H1 (cell line): ENCODE measurements at regions not wholly inside any gene's neighbourhood (a gene's known extent, or its start where the extent isn't known, plus 50 kb on each side); places are given as distances from the start of the nearest gene placed in this dataset.

Experiments used
- CTCF ChIA-PET: fragments of 300-600 bp; sonication (Branson Sonifier 250); formaldehyde crosslinking; loops from one replicate; lab custom pipeline; 2021; ENCODE audit not compliant: partially characterized antibody; lab: Charles Lee
- POLR2A ChIA-PET: fragments of 300-600 bp; sonication (Branson Sonifier 250); formaldehyde crosslinking; loops from one replicate; lab custom pipeline; 2021; ENCODE audit warnings: inconsistent platforms; ENCODE audit not compliant: partially characterized antibody; lab: Charles Lee
- DNase-seq, 2 experiments: peaks; one replicate each; pipeline versions ENCODE4 v3.0.0 to v3.0.0-alpha.2; 2010 to 2022; ENCODE audit warnings: low spot score in 2 of 2, low read depth in 1 of 2, mixed read lengths in 1 of 2
- FAIRE-seq: peaks from 2 replicates; lab custom pipeline; 2011; peaks lifted over from hg19 to GRCh38; lab: Jason Lieb, UNC
- H2AFZ ChIP-seq: 2 replicates; pipeline ENCODE4 v1.8.1; 2012; ENCODE audit warnings: low read length, inconsistent platforms
- H2AK5ac ChIP-seq: 2 replicates; pipeline ENCODE4 v1.6.1; 2013; ENCODE audit warnings: low read depth, low read length
- H2BK120ac ChIP-seq: replicated peaks from 2 replicates; pipeline ENCODE3; 2013; ENCODE audit warnings: low read depth, low read length, inconsistent platforms
- H2BK12ac ChIP-seq: 2 replicates; pipeline ENCODE4 v1.6.1; 2013; ENCODE audit warnings: low read depth, low read length
- H2BK15ac ChIP-seq: 2 replicates; pipeline ENCODE4 v1.6.1; 2013; ENCODE audit warnings: low read length
- H2BK20ac ChIP-seq: 2 replicates; pipeline ENCODE4 v1.6.1; 2013; ENCODE audit warnings: low read length
- H2BK5ac ChIP-seq: 2 replicates; pipeline ENCODE4 v1.6.1; 2013; ENCODE audit warnings: low read depth, low read length
- H3K14ac ChIP-seq: 2 replicates; pipeline ENCODE4 v1.6.1; 2013; ENCODE audit warnings: inconsistent platforms; ENCODE audit not compliant: insufficient read length
- H3K18ac ChIP-seq: 2 replicates; pipeline ENCODE4 v1.6.1; 2013; ENCODE audit warnings: low read length; ENCODE audit errors: extremely low read depth
- H3K23ac ChIP-seq: 2 replicates; pipeline ENCODE4 v1.6.1; 2013; ENCODE audit warnings: inconsistent platforms; ENCODE audit not compliant: insufficient read length
- H3K23me2 ChIP-seq: 2 replicates; pipeline ENCODE4 v1.6.1; 2013; ENCODE audit warnings: low read depth, low read length
- H3K27ac ChIP-seq: 2 replicates; pipeline ENCODE4 v1.6.1; 2011; ENCODE audit warnings: low read depth, low read length, inconsistent platforms
- H3K27me3 ChIP-seq, 4 experiments: replicated peaks in 1 of 4; 1 replicate in 1 of 4; 2 replicates in 3 of 4; pipeline versions ENCODE4 v1.6.1 to v1.8.1; 2011 to 2013; ENCODE audit warnings: low read length in 3 of 4, mild to moderate bottlenecking in 3 of 4, inconsistent platforms in 2 of 4, mixed read lengths in 2 of 4, moderate library complexity in 1 of 4; ENCODE audit not compliant: control insufficient read depth in 3 of 4, insufficient read depth in 3 of 4; ENCODE audit errors: extremely low read depth in 1 of 4
- H3K36me3 ChIP-seq, 4 experiments: 2 replicates each; pipeline versions ENCODE4 v1.6.1 to v1.8.1; 2011 to 2013; ENCODE audit warnings: mild to moderate bottlenecking in 4 of 4, low read length in 3 of 4, moderate library complexity in 2 of 4, control low read depth in 1 of 4, inconsistent platforms in 1 of 4; ENCODE audit not compliant: insufficient read depth in 4 of 4, control insufficient read depth in 2 of 4
- H3K4ac ChIP-seq: replicated peaks from 2 replicates; pipeline ENCODE3; 2013; ENCODE audit warnings: low read length, low read depth, mixed read lengths, inconsistent platforms; ENCODE audit not compliant: insufficient read length
- H3K4me1 ChIP-seq, 4 experiments: replicated peaks in 1 of 4; 1 replicate in 1 of 4; 2 replicates in 3 of 4; pipeline versions ENCODE4 v1.6.1 to v1.8.1; 2011 to 2013; ENCODE audit warnings: low read length in 3 of 4, inconsistent platforms in 2 of 4, mixed read lengths in 1 of 4; ENCODE audit not compliant: insufficient read depth in 4 of 4, control insufficient read depth in 3 of 4
- H3K4me2 ChIP-seq, 2 experiments: 2 replicates each; pipeline versions ENCODE4 v1.6.1 to v1.8.1; 2011 to 2013; ENCODE audit warnings: low read depth in 2 of 2, low read length in 2 of 2, control low read depth in 1 of 2, inconsistent platforms in 1 of 2, mild to moderate bottlenecking in 1 of 2; ENCODE audit not compliant: insufficient read depth in 1 of 2
- H3K4me3 ChIP-seq, 4 experiments: fragments of 200-600, 300-600 bp in 1 of 4; sonication (generic), shearing (Covaris generic), sonication (Bioruptor Twin) in 1 of 4; 2 replicates each; pipeline versions ENCODE4 v1.5.1 to v1.8.1; 2011 to 2016; ENCODE audit warnings: low read length in 4 of 4, low read depth in 3 of 4, control low read depth in 2 of 4, inconsistent platforms in 2 of 4, mild to moderate bottlenecking in 2 of 4, mixed read lengths in 1 of 4, moderate library complexity in 1 of 4; ENCODE audit not compliant: insufficient read depth in 2 of 4; ENCODE audit errors: extremely low read depth in 1 of 4
- H3K56ac ChIP-seq: replicated peaks from 2 replicates; pipeline ENCODE3; 2013; ENCODE audit warnings: low read depth, mild to moderate bottlenecking, mixed read lengths, low read length, inconsistent platforms; ENCODE audit not compliant: insufficient read length
- H3K79me1 ChIP-seq: 2 replicates; pipeline ENCODE4 v1.6.1; 2013; ENCODE audit warnings: low read depth, low read length, control low read depth
- H3K79me2 ChIP-seq, 2 experiments: 2 replicates each; pipeline versions ENCODE4 v1.6.1 to v1.8.1; 2012 to 2013; ENCODE audit warnings: low read length in 2 of 2, mild to moderate bottlenecking in 2 of 2, inconsistent platforms in 1 of 2; ENCODE audit not compliant: insufficient read depth in 2 of 2, control insufficient read depth in 1 of 2
- H3K9ac ChIP-seq, 4 experiments: replicated peaks in 1 of 4; 1 replicate in 1 of 4; 2 replicates in 3 of 4; pipeline versions ENCODE4 v1.6.1 to v1.8.1; 2011 to 2013; ENCODE audit warnings: low read depth in 3 of 4, low read length in 3 of 4, control low read depth in 2 of 4, mild to moderate bottlenecking in 2 of 4, moderate library complexity in 2 of 4, inconsistent platforms in 1 of 4; ENCODE audit errors: extremely low read depth in 1 of 4
- H3K9me3 ChIP-seq, 2 experiments: 2 replicates each; pipeline versions ENCODE4 v1.6.1 to v1.8.1; 2012 to 2013; ENCODE audit warnings: mild to moderate bottlenecking in 2 of 2, moderate library complexity in 2 of 2, control low read depth in 1 of 2, inconsistent platforms in 1 of 2, low read depth in 1 of 2, low read length in 1 of 2, mixed read lengths in 1 of 2; ENCODE audit not compliant: insufficient read depth in 2 of 2
- H4K20me1 ChIP-seq, 2 experiments: replicated peaks in 1 of 2; 2 replicates each; pipeline versions ENCODE3 to v1.8.1; 2011 to 2013; ENCODE audit warnings: inconsistent platforms in 2 of 2, low read length in 2 of 2, mild to moderate bottlenecking in 1 of 2; ENCODE audit not compliant: insufficient read depth in 2 of 2, control insufficient read depth in 1 of 2
- H4K5ac ChIP-seq: 2 replicates; pipeline ENCODE4 v1.6.1; 2013; ENCODE audit warnings: low read length, low read depth, mixed read lengths, inconsistent platforms; ENCODE audit not compliant: insufficient read length
- H4K8ac ChIP-seq: 2 replicates; pipeline ENCODE4 v1.8.0; 2013; ENCODE audit warnings: mild to moderate bottlenecking, moderate library complexity, low read length, inconsistent platforms; ENCODE audit not compliant: insufficient read depth; ENCODE audit errors: extremely low read depth
- H4K91ac ChIP-seq: replicated peaks from 2 replicates; pipeline ENCODE3; 2013; ENCODE audit warnings: low read length, mixed read lengths, inconsistent platforms; ENCODE audit not compliant: insufficient read length
- ASH2L ChIP-seq: fragments of 200-600, 300-600 bp; sonication (generic); IDR thresholded peaks from one replicate; pipeline ENCODE4 v1.7.1; 2017; ENCODE audit warnings: low read length
- CHD1 ChIP-seq: IDR thresholded peaks from 2 replicates; pipeline ENCODE4 v1.6.1; 2012; ENCODE audit warnings: low read depth, low read length, improper control_type of control experiment
- EP300 ChIP-seq, 2 experiments: IDR thresholded peaks; 1 replicate in 1 of 2; 2 replicates in 1 of 2; pipeline ENCODE4 v1.6.1; 2011 to 2012; ENCODE audit warnings: low read depth in 2 of 2, low read length in 2 of 2, mild to moderate bottlenecking in 2 of 2, borderline replicate concordance in 1 of 2, inconsistent platforms in 1 of 2, moderate library complexity in 1 of 2
- NRF1 ChIP-seq: IDR thresholded peaks from 2 replicates; pipeline ENCODE4 v1.6.1; 2011; ENCODE audit warnings: mild to moderate bottlenecking, low read depth, low read length, improper control_type of control experiment
- POLR2A ChIP-seq, 2 experiments: IDR thresholded peaks; 1 replicate in 1 of 2; 2 replicates in 1 of 2; pipeline ENCODE4 v1.6.1; 2011; ENCODE audit warnings: low read depth in 2 of 2, low read length in 2 of 2, mild to moderate bottlenecking in 2 of 2; ENCODE audit errors: control extremely low read depth in 1 of 2
- TBP ChIP-seq: IDR thresholded peaks from 2 replicates; pipeline ENCODE4 v1.6.1; 2011; ENCODE audit warnings: low read depth, low read length, improper control_type of control experiment

DNA sequence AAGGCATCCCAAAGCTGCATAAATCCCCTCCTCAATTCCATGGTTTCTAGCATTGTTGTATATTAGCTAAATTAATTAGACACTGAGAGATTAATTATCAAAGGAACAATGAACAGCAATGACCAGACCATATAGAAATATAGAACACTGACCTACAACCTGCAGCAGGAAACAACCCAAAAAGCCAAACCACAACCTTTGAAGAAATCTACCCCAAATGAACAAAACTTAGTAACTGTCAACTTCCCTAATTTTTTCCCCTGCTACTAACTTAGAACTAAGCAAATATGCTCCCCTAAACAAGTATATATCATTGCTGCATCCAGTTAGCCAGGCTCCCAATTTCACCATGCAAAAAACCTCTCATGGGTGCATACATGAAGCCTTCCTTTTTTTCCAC is 268.0 kb upstream of the ANO3 start:
- H3K56ac ChIP-seq = no peak overlapping the region
- H3K4me1 ChIP-seq = no peaks in the 10 kb centered on the region
- no peaks in the 10 kb centered on the region for H3K79me1 ChIP-seq
- H3K79me2 ChIP-seq = no peaks in the 10 kb centered on the region
- no peak overlapping the region for H3K4me3 ChIP-seq
- no peak overlapping the region for H3K23ac ChIP-seq
- no peak for TF ChIP-seq ASH2L
- TF ChIP-seq POLR2A (IDR thresholded peaks at IDR 0.05; ENCODE audit: control extremely low read depth in 1 of 2, low read depth in 2 of 2, low read length in 2 of 2) = no peak
- TF ChIP-seq EP300 (IDR thresholded peaks at IDR 0.05; ENCODE audit: borderline replicate concordance in 1 of 2, low read depth in 2 of 2, low read length in 2 of 2) = no peak
- TF ChIP-seq CHD1 = no peak
- TF ChIP-seq NRF1 = no peak
- TF ChIP-seq TBP = no peak
- no peak overlapping the region for H4K8ac ChIP-seq
- H4K20me1 ChIP-seq = no peaks in the 10 kb centered on the region
- H4K5ac ChIP-seq = no peak overlapping the region
- no peaks in the 10 kb centered on the region for H3K36me3 ChIP-seq
- DNase-seq = no peak
- H2AK5ac ChIP-seq = no peak overlapping the region
- H3K27me3 ChIP-seq = no peaks in the 10 kb centered on the region
- no peak overlapping the region for H4K91ac ChIP-seq
- no peak overlapping the region for H3K14ac ChIP-seq
- no peak overlapping the region for H2BK20ac ChIP-seq
- H3K4ac ChIP-seq = no peak overlapping the region
- no peaks in the 10 kb centered on the region for H3K23me2 ChIP-seq
- H3K9me3 ChIP-seq = no peaks in the 10 kb centered on the region
- no peak overlapping the region for H3K18ac ChIP-seq
- ChIA-PET CTCF (interaction anchor here (0.5 to 0.7 kb wide), 2 partner anchors 11 to 628 kb away, joined by 3 read pairs; no protein-coding TSS in a partner anchor), POLR2A (no interaction called here)
- H2BK120ac ChIP-seq = no peak overlapping the region
- no peak overlapping the region for H3K9ac ChIP-seq
- no peak for FAIRE-seq
- no peak overlapping the region for H2BK5ac ChIP-seq
- no peak overlapping the region for H3K27ac ChIP-seq
- H2BK12ac ChIP-seq = no peak overlapping the region
- no peak overlapping the region for H2BK15ac ChIP-seq
- H2AFZ ChIP-seq = no peak overlapping the region
- H3K4me2 ChIP-seq = no peak overlapping the region
